Upper lobe of left lung (tissue), 4 donors: ENCODE measurements at regions not wholly inside any gene's neighbourhood (a gene's known extent, or its start where the extent isn't known, plus 50 kb on each side); places are given as distances from the start of the nearest gene placed in this dataset.

Source experiments
- CTCF ChIP-seq, 6 experiments: fragments of 450-650 bp in 4 of 6; fragments of 200-600 bp in 2 of 6; sonication (generic) in 2 of 6; IDR thresholded peaks; one replicate each; pipeline ENCODE4 v1.5.1; 2016 to 2019; ENCODE audit warnings: antibody characterized with exemption in 6 of 6
- POLR2A ChIP-seq, 4 donors: fragments of 450-650 bp; IDR thresholded peaks; one replicate each; pipeline ENCODE4 v1.5.1; 2016 to 2017; ENCODE audit warnings: antibody characterized with exemption in 4 of 4, mild to moderate bottlenecking in 2 of 4
- POLR2AphosphoS5 ChIP-seq, 2 donors: sonication (generic); formaldehyde crosslinking; IDR thresholded peaks; one replicate each; pipeline ENCODE4 v1.5.1; 2017; ENCODE audit warnings: antibody characterized with exemption in 2 of 2

GRCh38 chr22:27540656-27541396 lies 260.7 kb downstream of the MN1 start:
- TF ChIP-seq CTCF (IDR thresholded peaks at IDR 0.05) (no peak), POLR2AphosphoS5 (IDR thresholded peaks at IDR 0.05) (no peak), POLR2A (IDR thresholded peaks at IDR 0.05) (no peak)
